Mucosa of rectum (tissue), 2 donors: ENCODE measurements at regions not wholly inside any gene's neighbourhood (a gene's known extent, or its start where the extent isn't known, plus 50 kb on each side); places are given as distances from the start of the nearest gene placed in this dataset.

Source experiments
- H3K27ac ChIP-seq, 2 donors: one replicate each; pipeline ENCODE4 v1.7.0; 2013; ENCODE audit warnings: inconsistent platforms in 2 of 2, low read depth in 2 of 2, low read length in 2 of 2
- H3K27me3 ChIP-seq, 2 donors: one replicate each; pipeline ENCODE4 v1.7.0; 2013; ENCODE audit warnings: low read length in 2 of 2; ENCODE audit not compliant: control insufficient read depth in 2 of 2, insufficient read depth in 2 of 2
- H3K36me3 ChIP-seq, 2 donors: one replicate each; pipeline ENCODE4 v1.7.0; 2013; ENCODE audit warnings: low read length in 2 of 2; ENCODE audit not compliant: control insufficient read depth in 2 of 2, insufficient read depth in 2 of 2
- H3K4me1 ChIP-seq, 2 donors: one replicate each; pipeline ENCODE4 v1.7.0; 2013; ENCODE audit warnings: low read length in 2 of 2, mild to moderate bottlenecking in 1 of 2; ENCODE audit not compliant: control insufficient read depth in 2 of 2, insufficient read depth in 2 of 2
- H3K4me3 ChIP-seq, 2 donors: one replicate each; pipeline ENCODE4 v1.7.0; 2013; ENCODE audit warnings: low read length in 2 of 2
- H3K9ac ChIP-seq, 2 donors: one replicate each; pipeline ENCODE4 v1.7.0; 2013; ENCODE audit warnings: low read length in 2 of 2, low read depth in 1 of 2, mild to moderate bottlenecking in 1 of 2
- H3K9me3 ChIP-seq, 2 donors: one replicate each; pipeline ENCODE4 v1.7.0; 2013; ENCODE audit warnings: low read length in 2 of 2; ENCODE audit not compliant: control insufficient read depth in 2 of 2
- donor health status: healthy.
- donor health status: Normal muscosa, but diverticular disease.

DNA sequence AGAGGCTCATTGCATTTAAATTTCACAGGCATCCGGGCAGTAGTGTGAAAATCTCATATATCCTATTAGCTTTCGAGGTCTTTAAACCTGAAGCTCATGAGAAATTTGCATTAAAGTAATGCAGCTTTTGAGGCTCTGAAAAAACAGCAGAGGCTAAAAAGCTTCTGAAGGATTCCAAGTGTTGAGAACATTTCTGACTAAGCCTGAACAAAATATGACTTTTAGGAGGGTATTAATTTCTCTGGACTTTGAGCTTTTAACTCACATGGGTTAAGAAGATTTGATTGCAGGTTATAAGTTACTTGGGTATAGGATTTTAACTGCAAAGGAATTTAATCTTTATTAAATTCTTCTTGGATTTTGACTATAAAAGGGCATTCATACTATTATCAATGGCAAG is 743.9 kb downstream of the TLE1 start:
- Histone ChIP-seq H3K4me1 (no peaks in the 10 kb centered on the region), H3K9ac (no peak overlapping the region), H3K9me3 (no peaks in the 10 kb centered on the region), H3K36me3 (no peaks in the 10 kb centered on the region), H3K27ac (no peak overlapping the region), H3K27me3 (no peaks in the 10 kb centered on the region), H3K4me3 (no peak overlapping the region)

DNA sequence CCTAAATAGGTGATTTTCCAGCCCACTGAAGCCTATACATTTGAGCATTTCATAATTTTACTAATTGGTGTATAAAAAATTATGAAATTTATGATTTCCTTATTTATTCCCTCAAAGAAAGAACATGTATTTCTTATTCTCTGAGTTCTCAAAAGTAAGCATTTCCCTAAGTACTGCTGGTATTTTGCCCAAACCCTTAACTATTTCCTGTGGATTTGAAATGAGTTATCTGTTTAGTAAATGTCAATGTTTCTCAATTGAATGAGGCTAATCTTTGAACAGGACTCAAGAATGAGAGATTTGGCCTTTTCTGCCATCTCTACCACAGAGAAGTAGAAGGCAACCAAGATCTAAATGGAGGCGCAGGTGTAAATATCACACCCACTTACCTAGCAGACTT is 751.7 kb downstream of the TLE1 start:
- Histone ChIP-seq H3K27me3 (no peaks in the 10 kb centered on the region), H3K4me1 (no peaks in the 10 kb centered on the region), H3K27ac (no peak overlapping the region), H3K36me3 (no peaks in the 10 kb centered on the region), H3K4me3 (no peak overlapping the region), H3K9me3 (peaks cover 0 to 2% of the 10 kb centered on the region in 2 donors), H3K9ac (no peak overlapping the region)

DNA sequence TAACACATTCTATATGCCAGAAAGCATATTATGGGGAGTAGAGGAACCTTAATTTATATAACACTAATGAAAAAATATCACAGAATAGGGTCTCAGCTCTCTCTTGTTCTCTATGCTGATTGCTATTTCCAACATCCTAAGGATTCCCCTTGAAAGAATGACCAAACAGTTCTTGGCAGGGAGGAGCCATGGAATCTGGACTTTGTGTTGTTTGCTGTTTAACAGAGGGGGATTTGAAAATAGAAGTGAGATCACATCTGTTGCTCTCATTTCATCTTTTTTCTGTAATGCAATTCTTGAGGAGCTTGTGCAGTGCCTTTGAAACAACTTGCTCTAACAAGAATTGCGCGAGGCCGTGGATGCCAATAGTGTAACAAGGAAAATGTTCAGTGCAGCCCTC is 755.3 kb downstream of the TLE1 start:
- H3K27me3 ChIP-seq: no peaks in the 10 kb centered on the region
- H3K4me1 ChIP-seq: no peaks in the 10 kb centered on the region
- H3K27ac ChIP-seq: no peak overlapping the region
- H3K9ac ChIP-seq: no peak overlapping the region
- H3K9me3 ChIP-seq: no peaks in the 10 kb centered on the region
- no peak overlapping the region for H3K4me3 ChIP-seq
- no peaks in the 10 kb centered on the region for H3K36me3 ChIP-seq

DNA sequence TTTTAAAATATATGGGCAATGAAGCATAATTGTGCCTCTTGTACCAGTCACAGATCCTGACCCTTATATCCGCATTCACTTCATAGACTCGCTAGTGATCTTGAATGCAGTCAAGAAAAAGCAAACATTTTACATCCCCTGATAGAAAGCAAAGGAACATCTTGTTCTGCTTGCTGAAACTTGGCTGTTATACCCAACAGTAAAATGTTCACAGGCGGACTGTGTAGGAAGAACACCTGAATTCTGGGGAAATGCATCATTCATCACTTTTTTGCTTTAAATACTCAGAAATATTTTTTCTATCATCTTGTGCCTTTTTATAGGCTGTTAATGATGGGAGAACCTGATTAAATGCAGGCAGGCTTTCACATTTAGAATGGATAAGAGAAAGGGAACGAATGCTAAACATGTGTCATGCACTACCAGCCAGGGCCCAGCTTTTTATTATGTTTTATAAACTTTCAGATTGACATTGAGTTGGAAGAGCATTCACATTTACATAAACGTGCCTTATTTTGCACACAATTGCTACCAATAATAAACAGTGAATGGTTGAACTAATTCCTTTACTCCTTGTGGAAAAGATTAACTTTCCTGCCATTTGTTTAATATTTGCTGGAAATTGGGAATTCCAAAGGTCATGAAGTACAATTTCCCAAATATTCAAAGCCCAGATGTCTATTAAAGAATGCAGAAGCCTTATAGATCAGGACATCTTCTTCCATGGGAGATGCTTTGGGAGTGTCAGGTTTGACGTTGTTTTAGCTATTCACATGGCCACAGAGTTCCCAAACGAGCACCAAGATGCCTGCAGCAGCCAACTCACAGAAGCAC is 756.2 kb downstream of the TLE1 start:
- Histone ChIP-seq H3K9ac (no peak overlapping the region), H3K27ac (no peak overlapping the region), H3K27me3 (no peaks in the 10 kb centered on the region), H3K36me3 (no peaks in the 10 kb centered on the region), H3K4me1 (no peaks in the 10 kb centered on the region), H3K4me3 (no peak overlapping the region), H3K9me3 (no peaks in the 10 kb centered on the region)

DNA sequence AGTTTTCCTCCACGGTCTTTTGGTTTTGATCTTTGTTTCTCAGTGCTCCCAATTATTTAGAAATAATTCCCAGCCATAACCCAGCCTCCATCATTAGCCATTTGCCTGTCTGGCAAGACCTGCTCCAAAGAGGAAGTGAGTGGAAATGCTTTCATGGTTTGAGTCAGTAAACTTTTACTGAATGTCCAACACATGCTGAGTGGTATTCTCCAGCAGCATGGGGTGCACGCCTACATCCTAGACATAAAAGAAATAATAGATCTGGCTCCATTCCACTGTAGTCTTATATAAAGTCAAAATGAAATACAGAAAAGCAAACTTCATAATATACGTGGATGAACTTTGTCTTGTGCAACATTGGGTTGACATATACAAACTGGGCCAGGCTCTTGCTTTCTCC is 757.2 kb downstream of the TLE1 start:
- Histone ChIP-seq H3K9ac (no peak overlapping the region), H3K9me3 (no peaks in the 10 kb centered on the region), H3K36me3 (no peaks in the 10 kb centered on the region), H3K27me3 (no peaks in the 10 kb centered on the region), H3K4me3 (no peak overlapping the region), H3K4me1 (no peaks in the 10 kb centered on the region), H3K27ac (no peak overlapping the region)

DNA sequence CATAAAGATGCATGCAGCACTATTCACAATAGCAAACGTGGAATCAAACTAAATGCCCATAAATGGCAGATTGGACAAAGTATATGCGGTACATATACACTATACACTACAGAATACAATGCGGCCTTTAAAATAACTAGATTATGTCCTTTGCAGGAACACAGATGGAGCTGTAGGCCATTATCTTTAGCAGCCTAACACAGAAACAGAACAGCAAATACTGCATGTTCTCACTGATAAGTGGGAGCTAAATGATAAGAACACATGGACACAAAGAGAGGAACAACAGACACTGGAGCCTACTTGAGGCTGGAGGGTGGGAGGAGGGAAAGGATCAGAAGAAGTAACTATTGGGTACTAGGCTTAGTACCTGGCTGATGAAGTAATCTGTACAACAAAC is 758.2 kb downstream of the TLE1 start:
- Histone ChIP-seq H3K4me3 (no peak overlapping the region), H3K9ac (no peak overlapping the region), H3K36me3 (no peaks in the 10 kb centered on the region), H3K9me3 (no peaks in the 10 kb centered on the region), H3K27ac (no peak overlapping the region), H3K4me1 (no peaks in the 10 kb centered on the region), H3K27me3 (no peaks in the 10 kb centered on the region)

DNA sequence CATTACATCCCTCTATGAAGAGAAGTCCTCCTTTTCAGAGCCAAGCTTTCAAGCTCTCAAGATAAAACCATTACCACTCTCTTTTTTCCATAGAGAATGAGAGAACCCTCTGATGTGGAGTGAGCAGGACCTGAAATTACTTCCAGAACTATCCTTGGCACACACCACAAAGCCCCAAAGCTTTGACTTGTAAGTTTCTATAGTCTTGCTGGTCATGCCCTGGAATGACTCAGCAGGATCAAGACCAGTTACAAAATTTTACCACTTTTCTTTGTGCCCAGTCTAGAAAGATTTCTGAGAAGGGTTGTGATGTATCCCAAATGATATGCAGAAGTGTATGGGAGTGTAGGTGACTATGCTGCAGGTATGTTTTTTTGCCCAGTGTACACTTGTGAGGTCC is 760.6 kb downstream of the TLE1 start:
- Histone ChIP-seq H3K27me3 (no peaks in the 10 kb centered on the region), H3K36me3 (no peaks in the 10 kb centered on the region), H3K27ac (no peak overlapping the region), H3K4me3 (no peak overlapping the region), H3K9me3 (no peaks in the 10 kb centered on the region), H3K9ac (no peak overlapping the region), H3K4me1 (no peaks in the 10 kb centered on the region)

DNA sequence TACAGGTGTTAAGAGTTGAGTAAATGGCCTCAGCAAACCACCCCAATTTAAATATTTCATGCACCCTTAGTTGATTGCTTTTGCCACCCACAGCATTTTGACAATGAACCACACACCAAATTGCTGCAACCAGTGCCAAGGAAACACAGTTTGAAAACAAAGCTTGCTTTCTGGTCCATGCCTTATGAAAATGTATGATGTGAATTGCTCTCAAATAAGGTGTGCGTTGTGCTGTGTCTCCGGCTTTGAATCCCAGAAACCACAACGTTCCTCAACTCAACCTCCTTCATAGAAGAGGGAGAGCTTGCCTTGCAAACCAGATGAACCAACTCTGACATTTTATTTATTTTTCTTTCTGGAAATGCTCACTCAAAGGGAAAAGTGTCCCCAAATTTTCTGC is 762.7 kb downstream of the TLE1 start:
- Histone ChIP-seq H3K4me1 (no peaks in the 10 kb centered on the region), H3K4me3 (no peak overlapping the region), H3K9me3 (no peaks in the 10 kb centered on the region), H3K27ac (no peak overlapping the region), H3K27me3 (no peaks in the 10 kb centered on the region), H3K36me3 (no peaks in the 10 kb centered on the region), H3K9ac (no peak overlapping the region)

DNA sequence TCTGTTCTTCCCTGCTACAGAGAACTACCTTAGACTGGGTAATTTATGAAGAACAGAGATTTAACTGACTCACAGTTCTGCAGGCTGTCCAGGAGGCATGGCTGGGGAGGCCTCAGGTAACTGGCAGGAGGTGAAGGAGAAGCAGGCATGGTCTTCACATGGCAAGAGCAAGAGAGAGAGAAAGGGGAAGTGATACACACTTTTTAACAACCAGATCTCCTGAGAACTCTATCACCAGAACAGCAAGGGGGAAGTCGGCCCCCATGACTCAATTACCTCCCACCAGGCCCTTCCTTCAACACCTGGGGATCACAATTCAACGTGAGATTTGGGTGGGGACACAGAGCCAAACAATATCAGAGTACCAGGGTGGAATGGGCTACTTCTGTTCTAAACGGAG is 766.8 kb downstream of the TLE1 start:
- H3K36me3 ChIP-seq: no peaks in the 10 kb centered on the region
- no peak overlapping the region for H3K4me3 ChIP-seq
- H3K9me3 ChIP-seq: no peaks in the 10 kb centered on the region
- no peaks in the 10 kb centered on the region for H3K4me1 ChIP-seq
- H3K27ac ChIP-seq: no peak overlapping the region
- no peaks in the 10 kb centered on the region for H3K27me3 ChIP-seq
- no peak overlapping the region for H3K9ac ChIP-seq

DNA sequence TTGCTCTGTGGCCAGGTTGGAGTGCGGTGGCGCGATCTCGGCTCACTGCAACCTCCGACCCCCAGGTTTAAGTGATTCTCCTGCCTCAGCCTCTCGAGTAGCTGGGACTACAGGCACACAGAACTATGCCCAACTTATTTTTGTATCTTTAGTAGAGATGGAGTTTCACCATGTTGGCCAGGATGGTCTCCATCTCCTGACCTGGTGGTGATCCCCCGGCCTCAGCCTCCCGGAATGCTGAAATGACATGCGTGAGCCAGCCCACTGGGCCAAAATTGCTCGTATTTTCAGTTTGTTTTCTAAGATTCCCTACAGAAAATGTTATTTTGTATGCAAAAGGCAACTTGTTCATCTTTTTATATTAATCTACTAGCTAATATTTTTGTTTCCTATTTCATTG is 782.6 kb downstream of the TLE1 start:
- H3K36me3 ChIP-seq: no peaks in the 10 kb centered on the region
- no peak overlapping the region for H3K27ac ChIP-seq
- no peaks in the 10 kb centered on the region for H3K9me3 ChIP-seq
- H3K4me3 ChIP-seq: no peak overlapping the region
- no peaks in the 10 kb centered on the region for H3K4me1 ChIP-seq
- H3K27me3 ChIP-seq: no peaks in the 10 kb centered on the region
- H3K9ac ChIP-seq: no peak overlapping the region
